Peyer's patch (tissue), 4 donors: ENCODE measurements at regions not wholly inside any gene's neighbourhood (a gene's known extent, or its start where the extent isn't known, plus 50 kb on each side); places are given as distances from the start of the nearest gene placed in this dataset.
"Not testable (repeated sequence)": the region's sequence is repeated elsewhere in the genome, so short reads cannot be mapped to it uniquely, and the experiment has no call there.

Experiments used
- POLR2A ChIP-seq, 2 donors: fragments of 450-650 bp; IDR thresholded peaks; one replicate each; pipeline ENCODE4 v1.5.1; 2017; ENCODE audit warnings: antibody characterized with exemption in 2 of 2, mild to moderate bottlenecking in 2 of 2, moderate library complexity in 2 of 2
- TF ChIP-seq, protein P1 (sequence below), 6 experiments: fragments of 450-650 bp in 4 of 6; fragments of 200-600 bp in 2 of 6; sonication (generic) in 1 of 6; IDR thresholded peaks; one replicate each; pipeline ENCODE4 v1.5.1; 2017 to 2019; ENCODE audit warnings: antibody characterized with exemption in 6 of 6, mild to moderate bottlenecking in 3 of 6, moderate library complexity in 1 of 6

DNA sequence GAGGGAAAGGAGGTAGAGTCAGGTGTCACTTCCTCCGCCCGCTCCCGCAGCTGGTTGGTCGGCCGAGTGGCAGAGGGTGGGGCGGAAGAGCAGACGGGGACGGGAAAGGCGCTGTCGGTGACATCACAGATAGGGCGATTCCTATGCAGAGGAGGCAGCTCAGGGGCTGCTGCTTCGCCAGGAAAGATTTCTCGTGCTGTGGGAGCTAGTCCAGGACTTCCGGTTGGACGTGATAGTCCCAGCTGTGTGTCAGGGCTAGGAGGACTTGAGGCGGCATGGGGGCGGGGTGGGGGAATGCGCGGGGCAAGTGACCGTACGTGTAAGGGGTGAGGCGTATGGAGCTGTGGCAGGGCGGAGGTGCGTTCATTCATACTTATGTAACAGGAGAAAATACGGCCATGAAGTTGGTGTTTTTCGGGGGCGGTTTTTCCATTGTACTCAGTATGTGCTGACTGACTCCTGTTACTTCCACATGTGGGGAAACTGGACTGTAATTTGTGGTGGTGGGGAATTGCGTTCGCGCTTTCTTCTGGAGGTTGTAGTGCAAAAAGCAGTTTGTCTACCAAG lies 60.1 kb upstream of the NBPF8 start:
- TF ChIP-seq, protein P1, sequence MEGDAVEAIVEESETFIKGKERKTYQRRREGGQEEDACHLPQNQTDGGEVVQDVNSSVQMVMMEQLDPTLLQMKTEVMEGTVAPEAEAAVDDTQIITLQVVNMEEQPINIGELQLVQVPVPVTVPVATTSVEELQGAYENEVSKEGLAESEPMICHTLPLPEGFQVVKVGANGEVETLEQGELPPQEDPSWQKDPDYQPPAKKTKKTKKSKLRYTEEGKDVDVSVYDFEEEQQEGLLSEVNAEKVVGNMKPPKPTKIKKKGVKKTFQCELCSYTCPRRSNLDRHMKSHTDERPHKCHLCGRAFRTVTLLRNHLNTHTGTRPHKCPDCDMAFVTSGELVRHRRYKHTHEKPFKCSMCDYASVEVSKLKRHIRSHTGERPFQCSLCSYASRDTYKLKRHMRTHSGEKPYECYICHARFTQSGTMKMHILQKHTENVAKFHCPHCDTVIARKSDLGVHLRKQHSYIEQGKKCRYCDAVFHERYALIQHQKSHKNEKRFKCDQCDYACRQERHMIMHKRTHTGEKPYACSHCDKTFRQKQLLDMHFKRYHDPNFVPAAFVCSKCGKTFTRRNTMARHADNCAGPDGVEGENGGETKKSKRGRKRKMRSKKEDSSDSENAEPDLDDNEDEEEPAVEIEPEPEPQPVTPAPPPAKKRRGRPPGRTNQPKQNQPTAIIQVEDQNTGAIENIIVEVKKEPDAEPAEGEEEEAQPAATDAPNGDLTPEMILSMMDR (IDR thresholded peaks at IDR 0.05) = not testable (repeated sequence)
- not testable (repeated sequence) for TF ChIP-seq POLR2A (IDR thresholded peaks at IDR 0.05)
